ENCODE measurements at regions not wholly inside any gene's neighbourhood (a gene's known extent, or its start where the extent isn't known, plus 50 kb on each side); places are given as distances from the start of the nearest gene placed in this dataset.

DNA sequence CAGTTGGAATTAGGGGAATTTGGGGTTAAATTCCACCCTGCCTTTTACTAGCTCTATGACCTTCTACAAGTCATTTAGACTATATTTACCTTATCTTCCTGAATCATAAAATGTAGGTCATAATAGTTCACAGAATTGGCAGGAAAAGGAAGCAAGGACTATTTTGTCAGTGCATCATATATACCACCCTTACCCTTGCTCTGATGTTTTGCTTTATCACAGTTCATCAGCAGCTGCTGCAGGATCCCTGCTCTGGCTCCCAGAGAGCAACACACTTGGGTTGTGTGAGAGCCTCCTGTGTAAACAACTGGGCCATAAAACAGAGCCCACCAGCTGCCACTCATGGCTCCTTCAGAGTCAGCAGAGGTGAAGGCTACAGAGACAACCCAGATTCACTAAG, 631.6 kb upstream of the CAMK1G start:
- no peaks in the 10 kb centered on the region for H3K36me3 ChIP-seq
- H3K4me1 ChIP-seq (ENCODE audit: insufficient read depth): no peaks in the 10 kb centered on the region
- intact Hi-C loops (cut with DNase I): no loop called here
- no peaks in the 10 kb centered on the region for H3K9me3 ChIP-seq
- DNase-seq: no peak
- H3K27ac ChIP-seq: no peak overlapping the region
- TF ChIP-seq EP300 (IDR thresholded peaks at IDR 0.05) (no peak), POLR2A (IDR thresholded peaks at IDR 0.05) (no peak)
- TF ChIP-seq, protein P1, sequence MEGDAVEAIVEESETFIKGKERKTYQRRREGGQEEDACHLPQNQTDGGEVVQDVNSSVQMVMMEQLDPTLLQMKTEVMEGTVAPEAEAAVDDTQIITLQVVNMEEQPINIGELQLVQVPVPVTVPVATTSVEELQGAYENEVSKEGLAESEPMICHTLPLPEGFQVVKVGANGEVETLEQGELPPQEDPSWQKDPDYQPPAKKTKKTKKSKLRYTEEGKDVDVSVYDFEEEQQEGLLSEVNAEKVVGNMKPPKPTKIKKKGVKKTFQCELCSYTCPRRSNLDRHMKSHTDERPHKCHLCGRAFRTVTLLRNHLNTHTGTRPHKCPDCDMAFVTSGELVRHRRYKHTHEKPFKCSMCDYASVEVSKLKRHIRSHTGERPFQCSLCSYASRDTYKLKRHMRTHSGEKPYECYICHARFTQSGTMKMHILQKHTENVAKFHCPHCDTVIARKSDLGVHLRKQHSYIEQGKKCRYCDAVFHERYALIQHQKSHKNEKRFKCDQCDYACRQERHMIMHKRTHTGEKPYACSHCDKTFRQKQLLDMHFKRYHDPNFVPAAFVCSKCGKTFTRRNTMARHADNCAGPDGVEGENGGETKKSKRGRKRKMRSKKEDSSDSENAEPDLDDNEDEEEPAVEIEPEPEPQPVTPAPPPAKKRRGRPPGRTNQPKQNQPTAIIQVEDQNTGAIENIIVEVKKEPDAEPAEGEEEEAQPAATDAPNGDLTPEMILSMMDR (IDR thresholded peaks at IDR 0.05): no peak
- no peak overlapping the region for H3K4me3 ChIP-seq
- H3K27me3 ChIP-seq: no peaks in the 10 kb centered on the region

DNA sequence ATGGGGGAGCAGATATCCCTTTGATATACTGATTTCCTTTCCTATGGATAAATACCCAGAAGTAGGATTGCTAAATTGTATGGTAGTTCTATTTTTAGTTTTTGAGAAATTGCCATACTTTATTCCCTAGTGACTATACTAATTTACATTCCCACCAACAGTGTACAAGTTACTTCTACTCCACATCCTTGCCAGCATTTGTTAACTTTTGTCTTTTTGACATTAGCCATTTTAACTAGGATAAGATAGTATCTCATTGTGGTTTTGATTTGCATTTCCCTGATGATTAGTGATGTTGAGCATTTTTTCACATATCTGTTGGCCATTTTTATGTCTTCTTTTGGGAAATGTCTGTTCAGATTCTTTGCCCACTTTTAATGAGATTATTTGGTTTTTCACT, 620.6 kb upstream of the CAMK1G start:
- no peak overlapping the region for H3K27ac ChIP-seq
- H3K27me3 ChIP-seq: no peaks in the 10 kb centered on the region
- DNase-seq: no peak
- TF ChIP-seq, protein P1 (IDR thresholded peaks at IDR 0.05): no peak
- TF ChIP-seq POLR2A (IDR thresholded peaks at IDR 0.05) (no peak), EP300 (IDR thresholded peaks at IDR 0.05) (no peak)
- H3K36me3 ChIP-seq: no peaks in the 10 kb centered on the region
- H3K4me1 ChIP-seq (ENCODE audit: insufficient read depth): no peaks in the 10 kb centered on the region
- intact Hi-C loops (cut with DNase I): no loop called here
- H3K9me3 ChIP-seq: no peaks in the 10 kb centered on the region
- H3K4me3 ChIP-seq: no peak overlapping the region

DNA sequence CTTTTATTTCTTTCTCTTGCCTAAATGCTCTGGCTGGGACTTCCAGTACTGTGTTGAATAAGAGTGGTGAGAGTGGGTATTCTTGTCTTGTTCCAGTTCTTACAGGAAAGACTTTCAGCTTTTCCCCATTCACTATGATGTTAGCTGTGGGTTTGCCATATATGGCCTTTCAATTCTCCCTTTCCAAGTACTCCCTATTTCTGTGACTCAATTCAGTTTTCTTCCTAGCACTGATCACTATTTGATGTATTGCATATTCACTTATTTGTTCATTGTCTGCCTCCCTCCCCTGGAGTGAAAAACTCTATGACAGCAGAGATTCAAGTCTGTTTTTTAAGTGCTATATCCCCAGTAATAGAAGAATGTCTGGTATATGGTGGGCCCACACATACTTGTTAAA, 618.2 kb upstream of the CAMK1G start:
- DNase-seq: no peak
- intact Hi-C loops (cut with DNase I): no loop called here
- Histone ChIP-seq H3K4me1 (ENCODE audit: insufficient read depth) (no peaks in the 10 kb centered on the region), H3K27ac (no peak overlapping the region), H3K27me3 (no peaks in the 10 kb centered on the region), H3K36me3 (no peaks in the 10 kb centered on the region), H3K9me3 (no peaks in the 10 kb centered on the region), H3K4me3 (no peak overlapping the region)
- TF ChIP-seq EP300 (IDR thresholded peaks at IDR 0.05) (no peak), POLR2A (IDR thresholded peaks at IDR 0.05) (no peak)
- TF ChIP-seq, protein P1 (IDR thresholded peaks at IDR 0.05): no peak

DNA sequence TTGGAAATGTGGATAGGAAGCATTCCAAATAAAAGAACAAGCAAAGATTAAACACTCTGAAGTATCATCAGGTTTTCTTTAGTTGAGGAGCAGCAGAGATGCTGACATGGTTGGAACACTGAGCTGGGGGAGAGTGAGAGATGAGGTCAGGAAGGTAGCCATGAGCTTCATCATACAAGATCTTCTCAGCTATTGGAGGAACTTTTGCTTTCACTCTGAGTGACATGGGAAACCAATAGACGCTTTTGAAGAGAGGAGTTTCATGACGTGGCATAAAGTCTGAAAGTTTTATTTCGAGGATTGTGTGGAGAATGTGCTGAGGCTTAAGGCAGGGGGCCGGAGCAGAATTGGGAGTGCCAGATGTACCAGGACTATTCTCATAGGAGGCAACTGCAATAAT, 616.2 kb upstream of the CAMK1G start:
- no peaks in the 10 kb centered on the region for H3K27me3 ChIP-seq
- H3K27ac ChIP-seq: no peak overlapping the region
- DNase-seq: no peak
- WGBS, 3 donors: 89 to 90% (median 90%) methylated on average over 4 of the region's 4 CpGs
- no peak overlapping the region for H3K4me3 ChIP-seq
- H3K4me1 ChIP-seq (ENCODE audit: insufficient read depth): no peaks in the 10 kb centered on the region
- no peaks in the 10 kb centered on the region for H3K36me3 ChIP-seq
- intact Hi-C loops (cut with DNase I): no loop called here
- TF ChIP-seq, protein P1 (IDR thresholded peaks at IDR 0.05): no peak
- TF ChIP-seq POLR2A (IDR thresholded peaks at IDR 0.05) (no peak), EP300 (IDR thresholded peaks at IDR 0.05) (no peak)
- H3K9me3 ChIP-seq: no peaks in the 10 kb centered on the region

DNA sequence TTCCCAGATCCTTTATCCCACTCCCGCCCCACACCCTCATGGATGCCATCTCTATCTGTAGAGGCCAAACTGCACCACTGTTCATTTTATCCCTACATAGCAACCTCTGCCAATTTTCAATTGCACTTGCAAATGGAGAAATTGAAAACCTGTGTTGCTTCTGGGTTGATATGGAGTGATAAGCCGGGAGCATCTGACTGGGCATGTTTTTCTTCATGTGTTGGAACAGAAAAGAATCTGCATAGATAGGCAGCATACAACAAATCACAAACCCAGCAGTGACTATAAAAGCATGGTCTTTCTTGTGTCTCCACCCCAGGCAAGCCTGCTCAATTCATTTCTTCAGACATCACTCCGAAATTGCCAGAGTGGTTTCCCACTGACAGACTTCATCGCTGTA, 608.8 kb upstream of the CAMK1G start:
- Histone ChIP-seq H3K4me3 (no peak overlapping the region), H3K36me3 (no peaks in the 10 kb centered on the region), H3K9me3 (no peaks in the 10 kb centered on the region), H3K4me1 (ENCODE audit: insufficient read depth) (no peaks in the 10 kb centered on the region), H3K27me3 (no peaks in the 10 kb centered on the region), H3K27ac (no peak overlapping the region)
- no peak for DNase-seq
- TF ChIP-seq POLR2A (IDR thresholded peaks at IDR 0.05) (no peak), EP300 (IDR thresholded peaks at IDR 0.05) (no peak)
- TF ChIP-seq, protein P1 (IDR thresholded peaks at IDR 0.05): no peak
- WGBS, 3 donors: 82 to 88% (median 87%) methylated on average over 4 of the region's 4 CpGs
- intact Hi-C loops (cut with DNase I): no loop called here
